Uterus (tissue), 2 donors: ENCODE measurements at regions not wholly inside any gene's neighbourhood (a gene's known extent, or its start where the extent isn't known, plus 50 kb on each side); places are given as distances from the start of the nearest gene placed in this dataset.

Source experiments
- POLR2A ChIP-seq, 2 donors: fragments of 450-650 bp; IDR thresholded peaks; one replicate each; pipeline ENCODE4 v1.6.1; 2016; ENCODE audit warnings: antibody characterized with exemption in 2 of 2, mild to moderate bottlenecking in 1 of 2, moderate library complexity in 1 of 2
- TF ChIP-seq, protein P1 (sequence below), 4 experiments: fragments of 200-600 bp in 2 of 4; fragments of 450-650 bp in 2 of 4; sonication (generic) in 2 of 4; IDR thresholded peaks; one replicate each; pipeline ENCODE4 v1.5.1; 2016 to 2019; ENCODE audit warnings: antibody characterized with exemption in 4 of 4, mild to moderate bottlenecking in 2 of 4, moderate library complexity in 1 of 4

DNA sequence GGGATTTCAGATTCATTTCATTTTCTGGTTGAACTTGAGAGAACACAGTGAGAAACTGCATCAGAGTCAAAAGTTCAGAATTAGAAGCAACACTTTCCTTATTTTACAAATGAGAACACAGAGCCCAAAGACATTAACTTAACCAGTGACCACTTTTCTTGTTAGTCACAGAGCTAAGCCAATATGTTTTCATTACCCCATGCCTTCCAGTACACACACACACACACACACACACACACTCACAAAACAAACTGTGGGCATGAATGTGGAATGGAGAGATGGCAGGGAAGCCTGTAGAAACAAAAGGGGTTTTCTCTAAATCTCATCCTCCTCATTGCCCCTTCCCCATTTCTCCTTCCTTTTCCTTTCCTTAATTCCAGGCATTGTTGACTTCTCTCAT lies 267.4 kb upstream of the GADL1 start:
- TF ChIP-seq POLR2A (IDR thresholded peaks at IDR 0.05), result no peak
- TF ChIP-seq, protein P1, sequence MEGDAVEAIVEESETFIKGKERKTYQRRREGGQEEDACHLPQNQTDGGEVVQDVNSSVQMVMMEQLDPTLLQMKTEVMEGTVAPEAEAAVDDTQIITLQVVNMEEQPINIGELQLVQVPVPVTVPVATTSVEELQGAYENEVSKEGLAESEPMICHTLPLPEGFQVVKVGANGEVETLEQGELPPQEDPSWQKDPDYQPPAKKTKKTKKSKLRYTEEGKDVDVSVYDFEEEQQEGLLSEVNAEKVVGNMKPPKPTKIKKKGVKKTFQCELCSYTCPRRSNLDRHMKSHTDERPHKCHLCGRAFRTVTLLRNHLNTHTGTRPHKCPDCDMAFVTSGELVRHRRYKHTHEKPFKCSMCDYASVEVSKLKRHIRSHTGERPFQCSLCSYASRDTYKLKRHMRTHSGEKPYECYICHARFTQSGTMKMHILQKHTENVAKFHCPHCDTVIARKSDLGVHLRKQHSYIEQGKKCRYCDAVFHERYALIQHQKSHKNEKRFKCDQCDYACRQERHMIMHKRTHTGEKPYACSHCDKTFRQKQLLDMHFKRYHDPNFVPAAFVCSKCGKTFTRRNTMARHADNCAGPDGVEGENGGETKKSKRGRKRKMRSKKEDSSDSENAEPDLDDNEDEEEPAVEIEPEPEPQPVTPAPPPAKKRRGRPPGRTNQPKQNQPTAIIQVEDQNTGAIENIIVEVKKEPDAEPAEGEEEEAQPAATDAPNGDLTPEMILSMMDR (IDR thresholded peaks at IDR 0.05), result no peak
